ENCODE measurements at regions not wholly inside any gene's neighbourhood (a gene's known extent, or its start where the extent isn't known, plus 50 kb on each side); places are given as distances from the start of the nearest gene placed in this dataset.
"Not testable (repeated sequence)": the region's sequence is repeated elsewhere in the genome, so short reads cannot be mapped to it uniquely, and the experiment has no call there.

GRCh38 chr2:217346043-217346442 is 486.2 kb upstream of the TNP1 start:
- not testable (repeated sequence) for TF ChIP-seq CTCF (optimal IDR thresholded peaks at IDR 0.05 in 1 of 3, IDR thresholded peaks at IDR 0.05 in 1 of 3, conservative IDR thresholded peaks at IDR 0.05 in 1 of 3; ENCODE audit: extremely low read depth in 1 of 3, insufficient read depth in 2 of 3, low read length in 3 of 3); EZH2 (IDR thresholded peaks at IDR 0.05; ENCODE audit: low read length)

Measured in keratinocyte (primary cell).